Epithelial cell of prostate (primary cell): ENCODE measurements at regions not wholly inside any gene's neighbourhood (a gene's known extent, or its start where the extent isn't known, plus 50 kb on each side); places are given as distances from the start of the nearest gene placed in this dataset.

Experiments used
- DNase-seq: peaks from one replicate; pipeline ENCODE4 v3.0.0-alpha.2; 2011; ENCODE audit warnings: low read depth, low spot score
- H3K27ac ChIP-seq: fragments of 450-650 bp; 2 replicates; pipeline ENCODE4 v1.5.1; 2017; ENCODE audit warnings: mild to moderate bottlenecking

- no peak overlapping the region for H3K27ac ChIP-seq
- DNase-seq = no peak
These were observed 70.9 kb downstream of the NAV1 start for GRCh38 chr1:201609661-201610318.

DNA sequence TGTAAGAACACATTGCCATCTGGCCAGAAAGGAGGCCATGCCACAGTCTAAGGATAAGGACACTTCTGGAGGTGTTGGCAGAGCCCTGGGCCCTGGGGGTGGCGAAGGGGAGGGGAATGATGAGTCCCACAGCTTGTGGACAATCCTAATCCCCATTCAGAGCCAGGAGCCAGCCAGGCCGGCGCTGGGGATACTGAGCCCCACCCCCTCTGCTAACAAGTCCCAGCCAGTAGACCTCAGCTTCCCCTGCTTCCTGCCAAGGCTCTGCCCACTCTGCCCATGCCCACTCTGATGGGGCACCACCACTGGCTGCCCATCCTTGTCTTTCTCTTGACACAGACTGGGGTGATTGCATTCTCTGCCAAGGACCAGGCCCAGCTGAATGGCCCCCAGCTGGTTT lies 71.9 kb downstream of the NAV1 start:
- H3K27ac ChIP-seq = no peak overlapping the region
- no peak for DNase-seq

DNA sequence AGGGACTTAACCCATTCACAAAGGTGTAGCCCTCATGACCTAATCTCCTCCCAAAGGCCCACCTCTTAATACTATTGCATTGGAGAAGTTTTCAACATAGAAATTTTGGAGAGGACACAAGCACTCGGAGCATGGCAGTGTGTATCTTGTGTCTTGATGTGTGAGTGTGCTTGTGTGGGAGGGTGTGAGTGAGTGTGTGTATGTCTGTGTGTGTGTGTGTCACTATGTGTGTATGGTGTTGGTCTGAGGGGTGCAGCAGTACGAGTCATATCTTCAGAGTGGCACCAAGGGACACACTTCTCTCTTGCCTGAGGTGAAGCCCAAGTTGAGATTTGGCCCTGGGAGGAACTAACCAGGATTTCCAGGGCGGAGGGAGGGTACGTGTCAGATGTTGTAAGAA lies 73.7 kb downstream of the NAV1 start:
- no peak for DNase-seq
- no peak overlapping the region for H3K27ac ChIP-seq

GRCh38 chr1:201614262-201615015 lies 75.5 kb downstream of the NAV1 start:
- no peak for DNase-seq
- H3K27ac ChIP-seq = no peak overlapping the region

DNA sequence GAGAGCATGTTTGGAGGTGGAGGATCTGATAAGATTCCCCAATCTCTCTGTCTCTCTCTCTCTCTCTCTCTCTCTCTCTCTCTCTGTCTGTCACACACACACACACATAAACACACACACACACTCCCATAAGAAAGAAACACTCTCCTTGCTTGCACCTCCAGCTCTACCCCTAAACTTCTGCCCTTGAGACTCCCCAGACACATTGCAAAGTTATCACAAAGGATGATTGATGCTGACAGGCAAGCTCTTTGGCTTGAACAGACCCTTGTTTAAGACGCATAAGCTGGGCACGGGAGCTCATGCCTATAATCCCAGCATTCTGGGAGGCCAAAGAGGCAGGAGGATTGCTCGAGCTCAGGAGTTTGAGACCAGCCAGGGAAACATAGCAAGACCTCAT lies 78.2 kb downstream of the NAV1 start:
- no peak for DNase-seq

DNA sequence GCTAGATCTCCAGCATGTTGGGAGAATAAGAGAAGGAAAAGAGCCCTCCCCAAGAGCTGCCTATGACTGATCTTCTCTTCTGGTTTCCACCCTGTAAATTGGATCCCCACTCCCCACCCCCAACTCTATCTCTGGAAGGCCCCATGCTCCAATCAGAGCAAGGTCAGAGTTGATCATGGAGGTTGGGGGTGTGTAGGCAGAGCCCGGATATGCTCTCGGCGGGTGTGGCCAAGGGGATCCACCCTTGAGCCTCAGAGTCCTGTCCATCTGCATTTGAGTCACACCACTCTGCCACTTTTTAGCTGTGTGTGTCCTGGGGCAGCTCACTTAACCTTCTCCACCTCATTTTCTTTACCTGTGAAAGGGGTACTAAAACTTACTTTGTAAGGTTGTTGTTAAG lies 79.5 kb downstream of the NAV1 start:
- no peak for DNase-seq
- H3K27ac ChIP-seq = no peak overlapping the region

More for the DNA sequence above, 78.2 kb downstream of the NAV1 start:
- no peak overlapping the region for H3K27ac ChIP-seq

GRCh38 chr1:201618905-201619304 lies 80.0 kb downstream of the NAV1 start:
- DNase-seq = no peak

GRCh38 chr1:201619513-201619912 lies 80.6 kb downstream of the NAV1 start:
- no peak for DNase-seq

More at GRCh38 chr1:201618905-201619304, 80.0 kb downstream of the NAV1 start:
- no peak overlapping the region for H3K27ac ChIP-seq

GRCh38 chr1:201622353-201622752 lies 83.4 kb downstream of the NAV1 start:
- no peak overlapping the region for H3K27ac ChIP-seq
- no peak for DNase-seq

More at GRCh38 chr1:201619513-201619912, 80.6 kb downstream of the NAV1 start:
- H3K27ac ChIP-seq = no peak overlapping the region

- DNase-seq = no peak
- no peak overlapping the region for H3K27ac ChIP-seq
These were observed 83.9 kb downstream of the NAV1 start for GRCh38 chr1:201622824-201623223.

DNA sequence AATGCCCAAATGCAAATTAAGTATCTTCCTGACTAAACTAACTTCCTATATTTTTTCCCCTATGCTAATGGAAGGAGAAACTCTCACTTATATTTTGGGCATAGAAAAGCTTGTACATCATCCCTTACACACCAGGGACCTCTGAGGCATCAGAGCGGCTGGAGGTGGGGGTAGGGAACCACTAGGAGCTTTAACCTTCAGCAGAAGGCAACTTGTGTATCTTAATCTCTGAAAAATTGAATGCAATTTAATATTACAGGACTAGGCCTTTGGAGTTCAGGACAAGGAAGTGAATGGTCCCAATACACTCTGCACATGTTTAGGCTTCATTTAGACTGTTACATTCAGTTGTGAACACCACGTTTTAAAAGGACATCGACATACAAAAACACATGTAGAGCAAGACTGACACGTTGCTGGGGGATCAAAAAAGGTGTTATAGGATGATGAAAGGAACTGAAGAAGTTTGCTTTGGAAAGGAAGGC lies 85.9 kb downstream of the NAV1 start:
- no peak overlapping the region for H3K27ac ChIP-seq
- no peak for DNase-seq

DNA sequence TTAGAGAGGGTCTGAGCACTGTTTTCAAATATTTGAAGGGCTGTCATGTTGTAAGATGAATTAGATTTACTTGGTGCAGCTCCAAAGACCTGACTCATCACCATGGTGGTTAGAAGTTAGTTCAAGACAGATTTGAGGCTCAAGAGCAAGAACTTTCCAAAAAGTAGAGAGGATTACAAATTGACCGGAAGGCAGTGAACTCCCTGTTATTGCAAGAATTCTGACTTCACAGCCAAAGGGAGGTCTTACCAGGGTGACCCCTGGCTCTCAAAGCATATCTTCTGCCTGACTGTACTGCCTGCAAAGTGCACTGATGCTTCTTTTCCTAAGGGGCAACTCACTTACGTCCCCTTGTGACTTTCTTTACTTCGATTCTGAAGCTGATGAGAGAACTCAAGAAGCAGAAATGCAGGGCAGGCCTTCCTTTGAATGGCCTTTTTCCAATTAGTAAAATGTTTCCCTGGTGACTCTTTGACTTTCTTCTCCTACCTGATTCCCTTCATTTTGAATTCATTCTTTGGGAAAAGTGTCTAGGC lies 86.4 kb downstream of the NAV1 start:
- no peak overlapping the region for H3K27ac ChIP-seq
- no peak for DNase-seq

GRCh38 chr1:201625851-201626251 lies 86.9 kb downstream of the NAV1 start:
- no peak for DNase-seq
- H3K27ac ChIP-seq = no peak overlapping the region

- DNase-seq = no peak
- no peak overlapping the region for H3K27ac ChIP-seq
These were observed 87.8 kb downstream of the NAV1 start for GRCh38 chr1:201626629-201627275.

DNA sequence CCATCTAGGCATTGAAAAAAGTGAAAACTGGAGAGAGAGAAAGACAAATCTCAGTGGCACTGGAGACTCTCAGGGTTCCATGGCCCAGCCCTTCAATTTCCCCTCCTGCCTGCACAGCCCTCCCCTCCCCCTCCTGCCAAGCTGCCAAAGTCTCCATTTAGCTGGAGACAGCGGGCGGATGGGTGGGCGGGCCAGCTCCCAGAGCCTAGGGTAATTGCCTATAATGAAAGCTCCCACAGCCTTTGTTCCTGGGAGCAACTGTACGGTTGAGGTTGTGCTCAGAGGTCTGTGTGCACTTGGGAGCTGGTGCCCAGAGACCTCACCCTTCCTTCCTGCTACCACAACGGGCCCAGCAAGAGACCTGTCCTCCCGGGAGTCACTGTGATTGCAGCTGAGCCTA lies 89.6 kb downstream of the NAV1 start:
- no peak overlapping the region for H3K27ac ChIP-seq
- DNase-seq = no peak

- no peak overlapping the region for H3K27ac ChIP-seq
- DNase-seq = no peak
These were observed 91.7 kb downstream of the NAV1 start for GRCh38 chr1:201630582-201630981.

DNA sequence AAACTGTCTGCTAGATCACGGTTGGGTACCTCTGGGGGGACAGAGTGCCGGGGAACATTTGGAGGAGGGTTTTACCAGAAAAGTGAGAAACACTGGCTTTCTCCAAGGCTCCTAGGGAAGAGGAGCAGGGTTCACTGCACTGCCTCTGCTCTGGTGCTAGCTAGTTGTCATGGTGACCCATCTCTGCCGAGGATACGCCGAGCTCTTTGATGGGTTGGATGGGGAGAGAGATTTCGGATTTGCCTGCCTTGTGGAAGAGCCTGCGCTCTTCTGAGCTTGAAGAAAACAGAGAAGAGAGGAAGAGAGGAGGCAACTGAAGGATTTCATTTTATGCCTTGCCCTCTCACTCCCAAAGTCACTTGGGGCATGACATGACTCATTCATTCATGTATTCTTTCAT lies 92.1 kb downstream of the NAV1 start:
- no peak for DNase-seq
- H3K27ac ChIP-seq = no peak overlapping the region

DNA sequence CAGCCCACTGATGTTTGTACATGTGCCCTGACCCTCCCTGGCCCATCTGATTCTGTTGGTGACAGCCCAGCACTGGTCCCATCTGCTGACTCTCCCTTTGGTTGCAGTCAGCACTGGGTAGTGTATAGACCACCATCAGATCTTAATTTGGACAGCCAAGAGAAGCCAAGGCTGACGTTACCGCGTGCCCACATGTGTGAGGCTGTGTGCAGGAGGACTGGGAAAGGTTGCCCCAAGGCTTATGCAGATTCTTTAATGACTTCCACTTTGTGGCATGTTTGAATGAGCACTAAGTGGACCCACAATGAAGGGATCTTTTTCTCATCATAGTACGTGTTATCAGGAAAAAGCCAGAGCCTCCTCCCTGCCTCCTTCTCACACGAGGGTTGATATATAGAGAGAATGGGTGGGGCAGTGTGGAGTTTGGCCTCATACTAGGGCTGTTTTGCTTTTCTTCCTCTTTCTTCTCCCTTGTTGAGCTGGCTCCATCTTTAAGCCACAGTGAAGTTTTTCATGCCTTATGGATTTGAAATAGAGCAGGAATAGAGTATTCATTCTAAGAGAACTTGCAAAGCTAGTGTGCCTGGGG lies 93.5 kb downstream of the NAV1 start:
- no peak overlapping the region for H3K27ac ChIP-seq
- DNase-seq = no peak

GRCh38 chr1:201633297-201633696 lies 94.4 kb downstream of the NAV1 start:
- no peak for DNase-seq
- H3K27ac ChIP-seq = no peak overlapping the region

- no peak for DNase-seq
- no peak overlapping the region for H3K27ac ChIP-seq
These were observed 94.9 kb downstream of the NAV1 start for GRCh38 chr1:201633811-201634210.

GRCh38 chr1:201634261-201634660 lies 95.3 kb downstream of the NAV1 start:
- no peak for DNase-seq
- no peak overlapping the region for H3K27ac ChIP-seq
